ENCODE measurements at regions not wholly inside any gene's neighbourhood (a gene's known extent, or its start where the extent isn't known, plus 50 kb on each side); places are given as distances from the start of the nearest gene placed in this dataset.
A peak's percentile ranks its signal among the peaks of the same experiment; 100 is the strongest.

- Histone ChIP-seq H3K9me3 (ENCODE audit: control insufficient read depth in 1 of 2, insufficient read depth in 1 of 2, low read length in 2 of 2) (no peaks in the 10 kb centered on the region), H3K4me1 (ENCODE audit: insufficient read depth, low read length) (peaks cover 12% of the 10 kb centered on the region), H3K27me3 (ENCODE audit: control insufficient read depth in 1 of 2, insufficient read depth in 2 of 2, low read length in 2 of 2) (no peaks in the 10 kb centered on the region), H3K36me3 (ENCODE audit: insufficient read depth, low read length) (no peaks in the 10 kb centered on the region), H3K4me3 (ENCODE audit: low read length) (no peak overlapping the region), H3K27ac (ENCODE audit: low read depth in 1 of 2, low read length in 2 of 2) (no peak overlapping the region)
- Mint-ChIP-seq H3K36me3 (ENCODE audit: low read depth) (no peaks in the 10 kb centered on the region), H3K27ac (no peak overlapping the region), H3K27me3 (no peaks in the 10 kb centered on the region), H3K9me3 (no peaks in the 10 kb centered on the region), H3K4me3 (no peak overlapping the region), H3K4me1 (ENCODE audit: low read depth) (peaks cover 13% of the 10 kb centered on the region)
- intact Hi-C loops (cut with DNase I, micrococcal nuclease), result no loop called here
- CTCF ChIA-PET, result interaction anchor here (0.7 to 1.6 kb wide), 3 partner anchors 9 to 99 kb away, joined by 3 read pairs; no protein-coding TSS in a partner anchor
- DNase-seq (peak in 3 of 14 experiments; percentile 14 to 64 (median 52)), ATAC-seq (ENCODE audit: poor library complexity) (no peak)
- POLR2A ChIA-PET, result no interaction called here
- TF ChIP-seq CTCF (IDR thresholded peaks at IDR 0.05), result no peak
These were observed 192.1 kb upstream of the CXCR4 start for GRCh38 chr2:136310005-136310495.

GRCh38 chr2:136308611-136309010 is 190.7 kb upstream of the CXCR4 start:
- Mint-ChIP-seq H3K36me3 (ENCODE audit: low read depth) (no peaks in the 10 kb centered on the region), H3K27ac (no peak overlapping the region), H3K27me3 (no peaks in the 10 kb centered on the region), H3K4me3 (no peak overlapping the region), H3K9me3 (no peaks in the 10 kb centered on the region), H3K4me1 (ENCODE audit: low read depth) (peaks cover 13% of the 10 kb centered on the region)
- ChIA-PET POLR2A (interaction anchor here (0.6 kb wide), 1 partner anchor 97 kb away, joined by 3 read pairs; no protein-coding TSS in a partner anchor), CTCF (no interaction called here)
- no peak for TF ChIP-seq CTCF (IDR thresholded peaks at IDR 0.05)
- ATAC-seq (ENCODE audit: poor library complexity) (no peak), DNase-seq (no peak)
- H3K36me3 ChIP-seq (ENCODE audit: insufficient read depth, low read length), result no peaks in the 10 kb centered on the region
- H3K4me1 ChIP-seq (ENCODE audit: insufficient read depth, low read length), result peaks cover 12% of the 10 kb centered on the region
- no peaks in the 10 kb centered on the region for H3K9me3 ChIP-seq (ENCODE audit: control insufficient read depth in 1 of 2, insufficient read depth in 1 of 2, low read length in 2 of 2)
- no peak overlapping the region for H3K4me3 ChIP-seq (ENCODE audit: low read length)
- no peaks in the 10 kb centered on the region for H3K27me3 ChIP-seq (ENCODE audit: control insufficient read depth in 1 of 2, insufficient read depth in 2 of 2, low read length in 2 of 2)
- intact Hi-C loops (cut with DNase I, micrococcal nuclease), result no loop called here
- H3K27ac ChIP-seq (ENCODE audit: low read depth in 1 of 2, low read length in 2 of 2), result no peak overlapping the region

- Mint-ChIP-seq H3K4me3 (no peak overlapping the region), H3K4me1 (ENCODE audit: low read depth) (peaks cover 13% of the 10 kb centered on the region), H3K9me3 (no peaks in the 10 kb centered on the region), H3K36me3 (ENCODE audit: low read depth) (no peaks in the 10 kb centered on the region), H3K27ac (no peak overlapping the region), H3K27me3 (no peaks in the 10 kb centered on the region)
- no peak overlapping the region for H3K27ac ChIP-seq (ENCODE audit: low read depth in 1 of 2, low read length in 2 of 2)
- ATAC-seq (ENCODE audit: poor library complexity), result no peak
- POLR2A ChIA-PET, result no interaction called here
- H3K4me3 ChIP-seq (ENCODE audit: low read length), result no peak overlapping the region
- DNase-seq, result no peak
- no peaks in the 10 kb centered on the region for H3K36me3 ChIP-seq (ENCODE audit: insufficient read depth, low read length)
- TF ChIP-seq CTCF (IDR thresholded peaks at IDR 0.05), result no peak
- no peaks in the 10 kb centered on the region for H3K9me3 ChIP-seq (ENCODE audit: control insufficient read depth in 1 of 2, insufficient read depth in 1 of 2, low read length in 2 of 2)
- CTCF ChIA-PET, result no interaction called here
- peaks cover 12% of the 10 kb centered on the region for H3K4me1 ChIP-seq (ENCODE audit: insufficient read depth, low read length)
- no peaks in the 10 kb centered on the region for H3K27me3 ChIP-seq (ENCODE audit: control insufficient read depth in 1 of 2, insufficient read depth in 2 of 2, low read length in 2 of 2)
- intact Hi-C loops (cut with DNase I, micrococcal nuclease), result no loop called here
These were observed 188.9 kb upstream of the CXCR4 start for GRCh38 chr2:136306836-136307235.
